Brain microvascular endothelial cell (primary cell): ENCODE measurements at regions not wholly inside any gene's neighbourhood (a gene's known extent, or its start where the extent isn't known, plus 50 kb on each side); places are given as distances from the start of the nearest gene placed in this dataset.
A peak's percentile ranks its signal among the peaks of the same experiment; 100 is the strongest.

Experiments
- DNase-seq: peaks from one replicate; pipeline ENCODE4 v3.0.0-alpha.2; 2020
- H3K27ac ChIP-seq: fragments of 250-450 bp; sonication (Bioruptor Pico); 2 replicates; pipeline ENCODE4 v1.5.1; 2020; ENCODE audit warnings: mild to moderate bottlenecking, moderate library complexity
- H3K27me3 ChIP-seq: fragments of 250-450 bp; sonication (Bioruptor Pico); replicated peaks from 2 replicates; pipeline ENCODE4 v1.5.1; 2020; ENCODE audit warnings: mild to moderate bottlenecking
- H3K36me3 ChIP-seq: fragments of 250-450 bp; sonication (Bioruptor Pico); replicated peaks from 2 replicates; pipeline ENCODE4 v1.5.1; 2020; ENCODE audit warnings: mild to moderate bottlenecking
- H3K4me3 ChIP-seq: 2 replicates; pipeline ENCODE4 v1.5.1; 2011; ENCODE audit warnings: low read depth, mild to moderate bottlenecking, control low read depth, low read length, moderate library complexity
- in situ Hi-C: cut with HindIII; loops from 2 replicates; pipeline ENCODE4 v1.10.0; 2017; ENCODE audit warnings: low sequenced_read_pairs, low pct_ligation_motif_present
- TF ChIP-seq, protein P1 (sequence below): IDR thresholded peaks from 2 replicates; pipeline ENCODE4 v1.5.1; 2011; ENCODE audit warnings: low read depth, mild to moderate bottlenecking, moderate library complexity, low read length, control low read depth, inconsistent platforms; ENCODE audit errors: missing control alignments

DNA sequence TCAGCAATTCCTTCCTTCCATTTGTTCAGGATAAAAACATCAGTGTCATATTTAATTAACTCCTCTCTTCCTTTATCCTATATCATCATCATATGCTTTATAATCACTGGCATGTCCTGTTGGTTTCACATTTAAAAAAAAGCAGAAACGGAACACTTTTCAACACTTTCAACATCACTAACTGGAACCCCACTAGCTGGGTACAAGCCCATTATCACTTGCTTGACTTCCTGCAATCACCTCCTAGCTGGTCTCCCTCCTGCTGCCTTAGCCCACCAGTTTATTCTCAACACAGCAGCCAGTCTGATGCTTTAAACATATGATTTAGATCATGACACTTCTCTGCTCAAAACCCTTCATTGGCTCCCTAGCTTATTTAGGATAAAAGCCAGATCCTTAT is 116.4 kb upstream of the LSM6 start:
- Histone ChIP-seq H3K36me3 (no peaks in the 10 kb centered on the region), H3K27me3 (no peaks in the 10 kb centered on the region), H3K27ac (no peak overlapping the region), H3K4me3 (no peak overlapping the region)
- DNase-seq, result no peak
- in situ Hi-C loops, result no loop called here
- TF ChIP-seq, protein P1, sequence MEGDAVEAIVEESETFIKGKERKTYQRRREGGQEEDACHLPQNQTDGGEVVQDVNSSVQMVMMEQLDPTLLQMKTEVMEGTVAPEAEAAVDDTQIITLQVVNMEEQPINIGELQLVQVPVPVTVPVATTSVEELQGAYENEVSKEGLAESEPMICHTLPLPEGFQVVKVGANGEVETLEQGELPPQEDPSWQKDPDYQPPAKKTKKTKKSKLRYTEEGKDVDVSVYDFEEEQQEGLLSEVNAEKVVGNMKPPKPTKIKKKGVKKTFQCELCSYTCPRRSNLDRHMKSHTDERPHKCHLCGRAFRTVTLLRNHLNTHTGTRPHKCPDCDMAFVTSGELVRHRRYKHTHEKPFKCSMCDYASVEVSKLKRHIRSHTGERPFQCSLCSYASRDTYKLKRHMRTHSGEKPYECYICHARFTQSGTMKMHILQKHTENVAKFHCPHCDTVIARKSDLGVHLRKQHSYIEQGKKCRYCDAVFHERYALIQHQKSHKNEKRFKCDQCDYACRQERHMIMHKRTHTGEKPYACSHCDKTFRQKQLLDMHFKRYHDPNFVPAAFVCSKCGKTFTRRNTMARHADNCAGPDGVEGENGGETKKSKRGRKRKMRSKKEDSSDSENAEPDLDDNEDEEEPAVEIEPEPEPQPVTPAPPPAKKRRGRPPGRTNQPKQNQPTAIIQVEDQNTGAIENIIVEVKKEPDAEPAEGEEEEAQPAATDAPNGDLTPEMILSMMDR, result no peak

DNA sequence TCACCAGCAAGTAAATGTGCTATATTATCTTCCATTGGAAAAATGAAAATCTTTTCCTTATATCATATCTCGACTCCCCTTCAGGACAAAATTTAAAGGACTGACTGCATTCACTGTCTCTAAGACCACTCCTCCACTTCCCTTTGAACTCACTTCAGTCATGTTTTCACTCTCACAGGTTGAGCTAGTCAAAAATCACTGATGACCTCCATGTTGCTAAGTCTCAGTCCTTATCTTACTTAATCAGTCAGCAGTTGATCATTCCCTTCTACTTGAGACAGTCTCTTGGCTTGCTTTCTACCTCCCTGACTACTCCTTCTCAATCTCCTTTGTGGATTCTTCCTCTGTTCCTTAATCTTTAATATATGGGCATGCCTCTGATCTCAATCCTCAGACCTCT is 117.0 kb upstream of the LSM6 start:
- Histone ChIP-seq H3K36me3 (no peaks in the 10 kb centered on the region), H3K27ac (no peak overlapping the region), H3K4me3 (no peak overlapping the region), H3K27me3 (no peaks in the 10 kb centered on the region)
- TF ChIP-seq, protein P1, result no peak
- DNase-seq, result no peak
- in situ Hi-C loops, result no loop called here

DNA sequence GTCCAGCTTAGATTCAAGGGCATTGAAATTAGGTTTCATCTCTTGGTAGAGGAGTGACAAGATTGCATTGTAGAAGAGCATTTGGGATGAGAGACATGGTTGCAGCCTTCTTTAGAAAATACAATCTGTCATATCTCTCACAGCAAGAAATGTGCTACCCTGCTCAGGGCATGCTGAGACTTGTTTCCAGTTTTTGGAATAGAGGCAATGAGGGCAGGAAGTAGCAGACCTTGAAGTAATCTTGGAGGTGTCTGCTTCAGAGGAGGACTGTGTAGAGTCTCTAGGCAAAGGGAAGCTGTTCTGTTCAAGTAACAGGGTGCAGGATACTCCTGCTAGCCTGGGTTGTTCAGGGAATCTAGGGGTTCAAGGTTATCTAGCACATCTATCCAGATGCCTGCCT is 116.1 kb upstream of the ZNF827 start:
- H3K27me3 ChIP-seq, result no peaks in the 10 kb centered on the region
- in situ Hi-C loops, result no loop called here
- H3K36me3 ChIP-seq, result no peaks in the 10 kb centered on the region
- no peak overlapping the region for H3K27ac ChIP-seq
- TF ChIP-seq, protein P1, result no peak
- no peak for DNase-seq
- no peak overlapping the region for H3K4me3 ChIP-seq

DNA sequence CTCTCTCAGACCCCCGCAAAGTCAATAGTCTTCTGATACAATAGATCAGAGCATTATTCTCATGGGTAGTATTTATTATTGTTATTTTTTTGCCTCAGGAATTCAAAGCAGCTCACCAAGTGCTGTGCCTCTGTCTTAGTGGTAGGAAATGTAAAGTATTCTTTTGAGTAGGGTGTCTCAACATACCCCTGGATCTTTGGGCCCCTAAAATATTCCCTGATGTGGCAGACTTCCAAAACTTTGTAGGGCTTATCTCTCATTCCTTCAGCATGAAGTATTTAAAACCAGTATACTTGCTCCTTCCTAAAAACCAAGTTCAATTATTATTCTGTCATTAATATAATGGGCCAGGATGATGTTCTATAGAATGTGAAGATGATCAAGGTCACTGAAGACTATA is 115.3 kb upstream of the ZNF827 start:
- H3K36me3 ChIP-seq, result no peaks in the 10 kb centered on the region
- H3K4me3 ChIP-seq, result no peak overlapping the region
- H3K27ac ChIP-seq, result no peak overlapping the region
- DNase-seq, result peak; percentile 22
- in situ Hi-C loops, result no loop called here
- TF ChIP-seq, protein P1, result no peak
- no peaks in the 10 kb centered on the region for H3K27me3 ChIP-seq

DNA sequence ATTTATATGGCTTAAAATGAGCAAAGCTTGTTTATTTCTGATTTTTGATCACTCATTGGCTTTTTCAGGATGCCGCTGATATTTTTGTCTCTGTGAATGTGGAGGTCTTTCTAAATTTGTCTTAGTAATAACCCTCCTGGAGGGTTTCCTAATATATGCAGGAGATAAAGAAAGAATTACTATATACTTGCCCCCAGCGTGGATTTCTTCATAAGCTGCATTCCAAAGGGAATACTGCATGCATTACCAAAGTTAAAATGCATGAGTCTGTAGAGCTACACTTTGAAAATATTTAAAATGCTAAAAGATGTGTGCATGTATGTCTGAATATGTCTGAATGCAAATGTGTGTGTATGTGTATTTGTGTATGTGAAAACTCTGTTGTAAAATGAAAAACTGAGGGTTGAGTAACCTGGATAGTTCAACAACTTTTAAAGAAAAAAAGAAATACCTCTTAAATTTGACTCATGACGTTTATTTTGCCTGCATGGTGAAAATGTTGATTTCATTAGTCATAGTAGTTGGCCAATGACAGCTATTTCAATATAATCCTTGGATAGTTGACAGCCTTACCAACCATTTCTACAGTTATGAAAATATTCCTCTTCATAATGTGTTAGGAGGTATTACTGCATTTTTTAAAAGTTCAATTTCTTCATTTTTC is 113.2 kb upstream of the ZNF827 start:
- DNase-seq, result peak; percentile 61
- TF ChIP-seq, protein P1, result no peak
- no peaks in the 10 kb centered on the region for H3K36me3 ChIP-seq
- peak overlapping the region; percentile 53 for H3K27ac ChIP-seq
- no peak overlapping the region for H3K4me3 ChIP-seq
- no peaks in the 10 kb centered on the region for H3K27me3 ChIP-seq
- in situ Hi-C loops, result no loop called here

DNA sequence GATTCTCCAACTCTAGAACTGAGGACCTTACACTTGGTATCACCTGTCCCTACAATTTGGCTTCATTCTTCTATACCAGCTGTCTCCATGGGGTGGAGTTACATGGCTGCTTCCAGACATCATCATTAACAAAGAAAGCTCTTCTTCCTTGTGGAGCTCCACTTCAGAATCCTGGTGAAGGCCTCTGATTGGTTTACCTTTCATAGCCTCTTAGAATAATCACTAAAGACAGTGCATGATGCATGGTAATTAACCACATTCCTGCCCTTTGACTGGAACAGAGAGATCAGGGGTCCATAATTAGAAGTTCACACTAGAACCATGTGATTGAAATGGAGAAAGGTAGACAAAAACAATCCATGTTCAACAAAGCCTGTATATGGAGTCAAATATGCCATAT is 112.6 kb upstream of the ZNF827 start:
- H3K27me3 ChIP-seq, result no peaks in the 10 kb centered on the region
- no peak for DNase-seq
- H3K36me3 ChIP-seq, result no peaks in the 10 kb centered on the region
- H3K27ac ChIP-seq, result peak overlapping the region; percentile 18
- TF ChIP-seq, protein P1, result no peak
- no peak overlapping the region for H3K4me3 ChIP-seq
- in situ Hi-C loops, result no loop called here
